RCC 7860 (cell line): ENCODE measurements at regions not wholly inside any gene's neighbourhood (a gene's known extent, or its start where the extent isn't known, plus 50 kb on each side); places are given as distances from the start of the nearest gene placed in this dataset.
A peak's percentile ranks its signal among the peaks of the same experiment; 100 is the strongest.

ENCODE experiments used
- DNase-seq: peaks from one replicate; pipeline ENCODE4 v3.0.0-alpha.2; 2015; ENCODE audit warnings: low spot score
- FAIRE-seq: peaks from 2 replicates; lab custom pipeline; 2012; peaks lifted over from hg19 to GRCh38; lab: Jason Lieb, UNC

- FAIRE-seq: no peak
- DNase-seq: no peak
Measured at GRCh38 chr12:102542816-102543440, 62.6 kb upstream of the IGF1 start.

DNA sequence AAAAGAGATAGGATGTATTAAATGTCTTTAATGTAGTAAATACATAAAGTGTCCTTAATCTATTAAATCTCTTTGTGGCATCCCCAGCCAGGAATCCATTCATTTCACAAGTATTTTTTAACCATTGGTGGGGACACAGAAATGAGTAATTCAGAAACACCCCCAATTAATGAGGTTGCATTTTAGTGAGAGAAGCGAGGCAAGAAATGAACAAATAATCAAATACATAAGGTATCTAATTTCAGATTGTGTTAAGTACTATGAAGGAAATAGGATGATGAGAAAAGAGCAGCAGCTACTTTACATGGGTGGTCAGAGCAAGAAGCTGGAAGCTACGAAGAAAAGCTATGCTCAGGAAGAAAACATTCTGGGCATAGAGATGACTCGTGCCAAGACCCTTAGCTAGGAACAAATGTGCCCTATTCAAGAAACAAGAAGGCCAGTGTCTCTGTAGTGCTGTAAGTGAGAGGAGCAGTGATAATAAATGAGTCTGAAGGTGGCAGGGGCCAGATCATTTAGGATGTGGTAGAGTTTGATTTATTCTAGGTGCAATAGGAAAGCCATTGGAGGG lies 60.5 kb upstream of the IGF1 start:
- DNase-seq: no peak
- FAIRE-seq: no peak

- DNase-seq (peak; percentile 97), FAIRE-seq (peak; percentile 90)
Measured at GRCh38 chr12:102539651-102540553, 59.5 kb upstream of the IGF1 start.

- FAIRE-seq (no peak), DNase-seq (no peak)
Measured at GRCh38 chr12:102535306-102535705, 54.9 kb upstream of the IGF1 start.

GRCh38 chr12:102534899-102535298 lies 54.5 kb upstream of the IGF1 start:
- FAIRE-seq: no peak

DNA sequence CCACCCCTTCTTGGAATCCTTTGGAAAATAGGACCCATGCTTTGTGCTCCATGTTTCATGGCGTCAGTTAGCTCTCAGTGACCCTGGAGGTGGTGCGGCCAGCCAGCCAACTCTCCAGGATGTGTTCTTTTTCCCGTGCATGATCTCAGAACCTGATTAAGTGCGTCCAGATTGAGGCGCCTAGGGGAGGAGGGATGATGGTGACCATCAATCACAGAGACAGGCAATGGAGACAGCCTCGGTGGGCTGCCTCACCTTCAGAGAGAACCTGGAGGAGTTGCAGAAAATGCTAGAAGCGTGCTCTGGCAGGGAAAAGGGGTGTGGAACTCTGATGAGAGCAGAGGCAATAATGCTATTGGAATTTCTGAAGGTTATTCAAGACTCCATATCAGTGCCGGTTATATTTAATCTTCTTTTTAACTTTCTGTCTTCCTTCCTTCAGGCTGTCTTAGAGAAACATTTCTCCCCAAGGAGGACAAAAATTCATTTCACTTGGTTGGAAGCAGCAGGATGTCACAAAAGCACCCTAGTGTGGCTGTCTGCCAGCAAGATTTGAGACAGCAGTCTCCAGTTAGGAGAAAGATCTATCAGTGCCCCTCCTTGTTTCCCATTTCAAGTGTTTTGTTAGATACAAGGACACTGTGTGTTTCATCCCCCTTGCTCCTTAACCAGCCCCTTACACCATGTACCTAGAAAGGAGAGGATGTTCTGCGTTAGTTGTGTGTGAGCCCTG lies 53.3 kb upstream of the IGF1 start:
- FAIRE-seq: no peak

More at GRCh38 chr12:102534899-102535298, 54.5 kb upstream of the IGF1 start:
- DNase-seq: no peak

More for the DNA sequence above, 53.3 kb upstream of the IGF1 start:
- no peak for DNase-seq
